Gastrocnemius medialis (tissue), 4 donors: ENCODE measurements at regions not wholly inside any gene's neighbourhood (a gene's known extent, or its start where the extent isn't known, plus 50 kb on each side); places are given as distances from the start of the nearest gene placed in this dataset.

Source experiments
- CTCF ChIP-seq, 5 experiments: fragments of 450-650 bp in 3 of 5; fragments of 200-600 bp in 2 of 5; sonication (generic) in 2 of 5; IDR thresholded peaks in 4 of 5; conservative IDR thresholded peaks in 1 of 5; 1 replicate in 4 of 5; 2 replicates in 1 of 5; pipeline ENCODE4 v1.5.1; 2016 to 2019; ENCODE audit warnings: antibody characterized with exemption in 5 of 5, mild to moderate bottlenecking in 3 of 5, moderate library complexity in 3 of 5
- POLR2A ChIP-seq, 2 donors: fragments of 450-650 bp; IDR thresholded peaks; one replicate each; pipeline ENCODE4 v1.6.1; 2017; ENCODE audit warnings: antibody characterized with exemption in 2 of 2, mild to moderate bottlenecking in 2 of 2, moderate library complexity in 2 of 2

- TF ChIP-seq CTCF (IDR thresholded peaks at IDR 0.05 in 4 of 5, conservative IDR thresholded peaks at IDR 0.05 in 1 of 5), result no peak
- no peak for TF ChIP-seq POLR2A (IDR thresholded peaks at IDR 0.05)
Measured at GRCh38 chr7:140229101-140229525, 52.3 kb upstream of the KDM7A start.
